ENCODE measurements at regions not wholly inside any gene's neighbourhood (a gene's known extent, or its start where the extent isn't known, plus 50 kb on each side); places are given as distances from the start of the nearest gene placed in this dataset.

DNA sequence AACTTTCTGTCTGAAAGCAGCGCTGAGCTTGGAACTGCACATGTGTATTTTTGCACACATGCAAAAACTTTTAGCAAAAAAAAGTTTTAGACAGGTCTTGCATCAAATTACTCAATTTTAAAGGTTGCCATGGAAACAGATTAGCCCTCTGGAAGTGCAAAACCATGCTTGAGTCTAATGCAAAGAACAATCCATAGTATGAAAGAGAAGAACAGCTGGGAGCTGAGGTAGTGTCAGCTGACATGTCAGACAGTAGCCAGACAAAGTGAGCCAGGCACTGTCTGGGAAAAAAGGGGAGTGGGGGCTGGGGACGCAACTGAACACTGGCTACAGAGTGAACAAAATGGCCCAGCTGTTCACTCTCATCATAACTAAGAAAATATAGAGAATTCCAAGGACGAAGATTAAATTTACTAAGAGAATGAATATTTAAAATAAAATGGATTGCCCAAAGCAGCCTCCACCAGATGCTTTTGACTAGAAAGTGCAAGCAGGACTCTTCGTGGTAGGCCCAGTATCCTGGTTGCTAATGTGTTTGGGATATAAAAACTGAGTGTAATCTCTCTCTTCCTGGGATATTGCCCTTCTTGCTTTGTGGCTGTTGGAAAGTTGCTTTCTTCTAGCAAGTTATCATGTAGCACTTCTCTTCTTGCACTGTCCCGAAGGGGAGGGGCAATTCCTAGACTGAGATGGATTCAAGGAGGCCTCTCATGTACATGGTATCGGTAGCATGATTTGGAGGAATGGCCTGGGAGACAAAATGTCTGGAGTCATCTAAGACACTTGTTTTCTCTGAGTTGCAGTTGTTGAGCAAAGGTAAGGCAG, 434.1 kb upstream of the FAT3 start:
- intact Hi-C loops (cut with micrococcal nuclease), result no loop called here
- H3K9ac ChIP-seq (ENCODE audit: low read depth, low read length), result no peak overlapping the region
- H4K91ac ChIP-seq (ENCODE audit: insufficient read depth, low read depth, low read length), result no peak overlapping the region
- CTCF ChIA-PET, result interaction anchor here (0.7 kb wide), 1 partner anchor 626 kb away, joined by 3 read pairs; no protein-coding TSS in a partner anchor
- H3K36me3 ChIP-seq (ENCODE audit: control insufficient read depth, insufficient read depth, low read length), result no peaks in the 10 kb centered on the region
- no peaks in the 10 kb centered on the region for H3K27me3 ChIP-seq (ENCODE audit: control insufficient read depth, insufficient read depth, low read length)
- no peak overlapping the region for H2BK120ac ChIP-seq (ENCODE audit: low read depth, low read length)
- H4K5ac ChIP-seq (ENCODE audit: low read depth, low read length), result no peak overlapping the region
- peaks cover 4% of the 10 kb centered on the region; the same call in 1 of the 2 replicates for H3K9me3 ChIP-seq (ENCODE audit: control insufficient read depth, insufficient read depth, low read length)
- no peak overlapping the region for H2BK5ac ChIP-seq (ENCODE audit: low read depth, low read length, poor library complexity, severe bottlenecking)
- POLR2A ChIA-PET (ENCODE audit: unreplicated experiment), result no interaction called here
- no peaks in the 10 kb centered on the region for H3K79me1 ChIP-seq (ENCODE audit: low read depth in 1 of 2, low read length in 2 of 2)
- no peaks in the 10 kb centered on the region for H3K9me1 ChIP-seq (ENCODE audit: insufficient read depth, low read length)
- H3K27ac ChIP-seq (ENCODE audit: insufficient read depth, low read length), result no peak overlapping the region
- no peaks in the 10 kb centered on the region for H3K4me1 ChIP-seq (ENCODE audit: control insufficient read depth, insufficient read depth, low read length)
- dilution Hi-C loops (cut with HindIII; ENCODE audit: low sequenced_read_pairs, unreplicated experiment), result no loop called here
- no peaks in the 10 kb centered on the region for H4K20me1 ChIP-seq (ENCODE audit: insufficient read depth, low read length)
- no peak overlapping the region for H2AK5ac ChIP-seq (ENCODE audit: low read depth, low read length)
- no peak overlapping the region for H4K8ac ChIP-seq (ENCODE audit: low read depth in 2 of 2, low read length in 2 of 2)
- in situ Hi-C loops (cut with MboI; ENCODE audit: low sequenced_read_pairs), result no loop called here
- H3K4me3 ChIP-seq (ENCODE audit: insufficient read depth, low read depth, low read length), result no peak overlapping the region
- ATAC-seq (ENCODE audit: low read depth), result no peak
- H3K56ac ChIP-seq (ENCODE audit: extremely low read depth, insufficient read depth, low read length), result no peak overlapping the region
- no peak for DNase-seq
- H3K4me2 ChIP-seq (ENCODE audit: low read depth, low read length), result no peak overlapping the region
- no peak overlapping the region for H3K4ac ChIP-seq (ENCODE audit: low read depth, low read length)
- H2AK9ac ChIP-seq (replicated peaks; ENCODE audit: low read depth, low read length, poor library complexity), result no peak overlapping the region
- no peak overlapping the region for H2BK20ac ChIP-seq (ENCODE audit: low read depth, low read length)
- no peak overlapping the region for H3K23ac ChIP-seq (ENCODE audit: low read depth, low read length)
- no peak overlapping the region for H3K18ac ChIP-seq (ENCODE audit: low read depth, low read length)
- no peak overlapping the region for H2BK15ac ChIP-seq (ENCODE audit: low read depth, low read length)
- H3K14ac ChIP-seq (replicated peaks; ENCODE audit: low read depth, low read length), result no peak overlapping the region
- WGBS, 2 experiments (ENCODE audit: extremely low coverage in 2 of 2, insufficient read length in 1 of 2), result 40% methylated on average over 1 of the region's 6 CpGs; no CpG with 5 or more reads in 1 of the 2 experiments
- TF ChIP-seq RCOR1 (IDR thresholded peaks at IDR 0.05; ENCODE audit: insufficient replicate concordance, low read length) (no peak), RAD21 (IDR thresholded peaks at IDR 0.05; ENCODE audit: low read length) (no peak), SMC3 (IDR thresholded peaks at IDR 0.05; ENCODE audit: low read depth, low read length) (no peak), CHD1 (IDR thresholded peaks at IDR 0.05; ENCODE audit: low read depth, low read length) (no peak), FOS (IDR thresholded peaks at IDR 0.05; ENCODE audit: low read depth, low read length) (no peak), POLR2A (IDR thresholded peaks at IDR 0.05; ENCODE audit: low read depth, low read length) (no peak), RFX5 (IDR thresholded peaks at IDR 0.05; ENCODE audit: low read depth, low read length) (no peak), CEBPB (IDR thresholded peaks at IDR 0.05; ENCODE audit: low read depth, low read length) (no peak), BHLHE40 (IDR thresholded peaks at IDR 0.05; ENCODE audit: low read depth, low read length) (no peak)
- TF ChIP-seq, protein P1, sequence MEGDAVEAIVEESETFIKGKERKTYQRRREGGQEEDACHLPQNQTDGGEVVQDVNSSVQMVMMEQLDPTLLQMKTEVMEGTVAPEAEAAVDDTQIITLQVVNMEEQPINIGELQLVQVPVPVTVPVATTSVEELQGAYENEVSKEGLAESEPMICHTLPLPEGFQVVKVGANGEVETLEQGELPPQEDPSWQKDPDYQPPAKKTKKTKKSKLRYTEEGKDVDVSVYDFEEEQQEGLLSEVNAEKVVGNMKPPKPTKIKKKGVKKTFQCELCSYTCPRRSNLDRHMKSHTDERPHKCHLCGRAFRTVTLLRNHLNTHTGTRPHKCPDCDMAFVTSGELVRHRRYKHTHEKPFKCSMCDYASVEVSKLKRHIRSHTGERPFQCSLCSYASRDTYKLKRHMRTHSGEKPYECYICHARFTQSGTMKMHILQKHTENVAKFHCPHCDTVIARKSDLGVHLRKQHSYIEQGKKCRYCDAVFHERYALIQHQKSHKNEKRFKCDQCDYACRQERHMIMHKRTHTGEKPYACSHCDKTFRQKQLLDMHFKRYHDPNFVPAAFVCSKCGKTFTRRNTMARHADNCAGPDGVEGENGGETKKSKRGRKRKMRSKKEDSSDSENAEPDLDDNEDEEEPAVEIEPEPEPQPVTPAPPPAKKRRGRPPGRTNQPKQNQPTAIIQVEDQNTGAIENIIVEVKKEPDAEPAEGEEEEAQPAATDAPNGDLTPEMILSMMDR (conservative IDR thresholded peaks at IDR 0.05; ENCODE audit: low read depth, low read length), result no peak
- TF ChIP-seq, protein P2, sequence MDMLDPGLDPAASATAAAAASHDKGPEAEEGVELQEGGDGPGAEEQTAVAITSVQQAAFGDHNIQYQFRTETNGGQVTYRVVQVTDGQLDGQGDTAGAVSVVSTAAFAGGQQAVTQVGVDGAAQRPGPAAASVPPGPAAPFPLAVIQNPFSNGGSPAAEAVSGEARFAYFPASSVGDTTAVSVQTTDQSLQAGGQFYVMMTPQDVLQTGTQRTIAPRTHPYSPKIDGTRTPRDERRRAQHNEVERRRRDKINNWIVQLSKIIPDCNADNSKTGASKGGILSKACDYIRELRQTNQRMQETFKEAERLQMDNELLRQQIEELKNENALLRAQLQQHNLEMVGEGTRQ (IDR thresholded peaks at IDR 0.05; ENCODE audit: low read depth, low read length), result no peak
- BruUV-seq (replicated peaks), result no TSS peak
- H2AFZ ChIP-seq (replicated peaks; ENCODE audit: low read length, poor library complexity), result no peak overlapping the region

Data from IMR-90 (cell line).